ENCODE measurements at regions not wholly inside any gene's neighbourhood (a gene's known extent, or its start where the extent isn't known, plus 50 kb on each side); places are given as distances from the start of the nearest gene placed in this dataset.

GRCh38 chr18:47619771-47620448 lies 310.5 kb downstream of the SMAD2 start:
- H3K23ac ChIP-seq (ENCODE audit: low read depth, low read length) = no peak overlapping the region
- H3K27ac ChIP-seq (ENCODE audit: insufficient read depth, low read length) = no peak overlapping the region
- BruUV-seq (replicated peaks) = no TSS peak
- no peaks in the 10 kb centered on the region for H3K36me3 ChIP-seq (ENCODE audit: control insufficient read depth, insufficient read depth, low read length)
- DNase-seq (no peak), ATAC-seq (ENCODE audit: low read depth) (no peak)
- H3K27me3 ChIP-seq (ENCODE audit: control insufficient read depth, insufficient read depth, low read length) = no peaks in the 10 kb centered on the region
- H3K4me3 ChIP-seq (ENCODE audit: insufficient read depth, low read depth, low read length) = no peak overlapping the region
- no peak overlapping the region for H4K8ac ChIP-seq (ENCODE audit: low read depth in 2 of 2, low read length in 2 of 2)
- H3K9me1 ChIP-seq (ENCODE audit: insufficient read depth, low read length) = no peaks in the 10 kb centered on the region
- intact Hi-C loops (cut with micrococcal nuclease) (no loop called here), dilution Hi-C loops (cut with HindIII; ENCODE audit: low sequenced_read_pairs, unreplicated experiment) (no loop called here), in situ Hi-C loops (cut with MboI; ENCODE audit: low sequenced_read_pairs) (no loop called here)
- TF ChIP-seq BHLHE40 (IDR thresholded peaks at IDR 0.05; ENCODE audit: low read depth, low read length) = no peak
- TF ChIP-seq ELK1 (IDR thresholded peaks at IDR 0.05; ENCODE audit: borderline replicate concordance, low read depth, low read length) = no peak
- TF ChIP-seq FOS (IDR thresholded peaks at IDR 0.05; ENCODE audit: low read depth, low read length) = no peak
- no peak for TF ChIP-seq CEBPB (IDR thresholded peaks at IDR 0.05; ENCODE audit: low read depth, low read length)
- no peak for TF ChIP-seq RFX5 (IDR thresholded peaks at IDR 0.05; ENCODE audit: low read depth, low read length)
- TF ChIP-seq RAD21 (IDR thresholded peaks at IDR 0.05; ENCODE audit: low read length) = no peak
- TF ChIP-seq NFE2L2 (IDR thresholded peaks at IDR 0.05; ENCODE audit: low read depth, low read length) = no peak
- no peak for TF ChIP-seq MAZ (IDR thresholded peaks at IDR 0.05; ENCODE audit: borderline replicate concordance, low read depth, low read length)
- TF ChIP-seq MAFK (IDR thresholded peaks at IDR 0.05; ENCODE audit: low read depth, low read length) = no peak
- TF ChIP-seq POLR2A (IDR thresholded peaks at IDR 0.05; ENCODE audit: low read depth, low read length) = no peak
- TF ChIP-seq RCOR1 (IDR thresholded peaks at IDR 0.05; ENCODE audit: insufficient replicate concordance, low read length) = no peak
- TF ChIP-seq SMC3 (IDR thresholded peaks at IDR 0.05; ENCODE audit: low read depth, low read length) = no peak
- TF ChIP-seq MXI1 (IDR thresholded peaks at IDR 0.05; ENCODE audit: borderline replicate concordance, low read depth, low read length) = no peak
- TF ChIP-seq USF2 (IDR thresholded peaks at IDR 0.05; ENCODE audit: low read depth, low read length) = no peak
- TF ChIP-seq CHD1 (IDR thresholded peaks at IDR 0.05; ENCODE audit: low read depth, low read length) = no peak
- no peak for TF ChIP-seq CTCF (conservative IDR thresholded peaks at IDR 0.05; ENCODE audit: low read depth, low read length)
- H3K56ac ChIP-seq (ENCODE audit: extremely low read depth, insufficient read depth, low read length) = no peak overlapping the region
- ChIA-PET POLR2A (ENCODE audit: unreplicated experiment) (no interaction called here), CTCF (no interaction called here)
- H4K5ac ChIP-seq (ENCODE audit: low read depth, low read length) = no peak overlapping the region
- H3K79me1 ChIP-seq (ENCODE audit: low read depth in 1 of 2, low read length in 2 of 2) = no peaks in the 10 kb centered on the region
- no peak overlapping the region for H2BK15ac ChIP-seq (ENCODE audit: low read depth, low read length)
- no peak overlapping the region for H2BK20ac ChIP-seq (ENCODE audit: low read depth, low read length)
- H3K18ac ChIP-seq (ENCODE audit: low read depth, low read length) = no peak overlapping the region
- no peaks in the 10 kb centered on the region for H4K20me1 ChIP-seq (ENCODE audit: insufficient read depth, low read length)
- no peak overlapping the region for H4K91ac ChIP-seq (ENCODE audit: insufficient read depth, low read depth, low read length)
- no peak overlapping the region for H3K4me2 ChIP-seq (ENCODE audit: low read depth, low read length)
- no peaks in the 10 kb centered on the region for H3K4me1 ChIP-seq (ENCODE audit: control insufficient read depth, insufficient read depth, low read length)
- no peak overlapping the region for H3K4ac ChIP-seq (ENCODE audit: low read depth, low read length)
- H2AK9ac ChIP-seq (replicated peaks; ENCODE audit: low read depth, low read length, poor library complexity) = no peak overlapping the region
- H3K9me3 ChIP-seq (ENCODE audit: control insufficient read depth, insufficient read depth, low read length) = peaks cover 7% of the 10 kb centered on the region; the same call in 1 of the 2 replicates
- no peak overlapping the region for H2BK120ac ChIP-seq (ENCODE audit: low read depth, low read length)
- no CpG with 5 or more reads among the region's 3 CpGs for WGBS, 2 experiments (ENCODE audit: extremely low coverage in 2 of 2, insufficient read length in 1 of 2)
- no peak overlapping the region for H2BK5ac ChIP-seq (ENCODE audit: low read depth, low read length, poor library complexity, severe bottlenecking)
- no peak overlapping the region for H2AK5ac ChIP-seq (ENCODE audit: low read depth, low read length)
- H3K14ac ChIP-seq (replicated peaks; ENCODE audit: low read depth, low read length) = no peak overlapping the region
- H2AFZ ChIP-seq (replicated peaks; ENCODE audit: low read length, poor library complexity) = no peak overlapping the region
- H3K9ac ChIP-seq (ENCODE audit: low read depth, low read length) = no peak overlapping the region
